Heart left ventricle (tissue), 16 donors: ENCODE measurements at regions not wholly inside any gene's neighbourhood (a gene's known extent, or its start where the extent isn't known, plus 50 kb on each side); places are given as distances from the start of the nearest gene placed in this dataset.

Source experiments
- ATAC-seq, 4 donors: fragments of 200-7000 bp; cut with Tn5 transposase; one replicate each; pipeline ENCODE4 v1.9.1; 2020 to 2022; ENCODE audit warnings: moderate library complexity in 4 of 4, mild to moderate bottlenecking in 3 of 4, moderate number of reproducible peaks in 1 of 4
- DNase-seq, 5 donors: peaks; one replicate each; pipeline ENCODE4 v3.0.0-alpha.2; 2020
- H3K27ac ChIP-seq, 12 donors: fragments of 200-600 bp; sonication (generic) in 4 of 12; one replicate each; pipeline versions ENCODE4 v1.5.0 to v1.8.0; 2016 to 2022; ENCODE audit warnings: mild to moderate bottlenecking in 2 of 12
- H3K27me3 ChIP-seq, 9 donors: fragments of 200-600 bp; sonication (generic) in 2 of 9; one replicate each; pipeline versions ENCODE4 v1.5.1 to v1.8.0; 2016 to 2022; ENCODE audit warnings: mild to moderate bottlenecking in 3 of 9
- H3K36me3 ChIP-seq, 9 donors: fragments of 200-600 bp; sonication (generic) in 2 of 9; one replicate each; pipeline versions ENCODE4 v1.5.0 to v1.8.0; 2018 to 2022; ENCODE audit warnings: mild to moderate bottlenecking in 2 of 9
- H3K4me1 ChIP-seq, 12 donors: fragments of 200-600 bp; sonication (generic) in 4 of 12; one replicate each; pipeline versions ENCODE4 v1.5.0 to v1.8.0; 2016 to 2022; ENCODE audit warnings: mild to moderate bottlenecking in 3 of 12
- H3K4me3 ChIP-seq, 12 donors: fragments of 200-600 bp; sonication (generic) in 4 of 12; one replicate each; pipeline versions ENCODE4 v1.5.0 to v1.8.0; 2017 to 2022; ENCODE audit warnings: mild to moderate bottlenecking in 9 of 12, moderate library complexity in 4 of 12
- H3K9me3 ChIP-seq, 12 donors: fragments of 200-600 bp; sonication (generic) in 4 of 12; one replicate each; pipeline versions ENCODE4 v1.5.0 to v1.8.0; 2016 to 2022; ENCODE audit warnings: mild to moderate bottlenecking in 1 of 12
- POLR2A ChIP-seq, 2 donors: fragments of 450-650 bp; IDR thresholded peaks; one replicate each; pipeline ENCODE4 v1.6.1; 2017; ENCODE audit warnings: antibody characterized with exemption in 2 of 2, mild to moderate bottlenecking in 2 of 2, moderate library complexity in 2 of 2
- WGBS, 4 donors: extraction: QIAGEN DNeasy Blood & Tissue Kit in 2 of 4; methylation state at CpG; one replicate each; pipeline versions ENCODE4 v1.1.5 to v1.1.7; 2013 to 2018; 5-methylcytosine and 5-hydroxymethylcytosine counted together
- intact Hi-C, 10 donors: fragments of 100-400 bp; cut with DNase I; formaldehyde crosslinking; loops; one replicate each; pipeline versions ENCODE4 v1.11.1 to v1.14.2; 2022
- TF ChIP-seq, protein P1 (sequence below), 12 donors: fragments of 200-600 bp; sonication (generic) in 4 of 12; IDR thresholded peaks; one replicate each; pipeline versions ENCODE4 v1.5.0 to v1.8.0; 2018 to 2022; ENCODE audit warnings: antibody characterized with exemption in 12 of 12, mild to moderate bottlenecking in 5 of 12
- donor health status: ischemic (EF 13 %, LVEDD 7.1; RV severe dilation, severe dysfunction).
- donor health status: healthy with polysubstance abuse.
- donor health status: DM: no; HTN: yes; CAD: no.
- donor health status: DM: no; HTN: no; CAD: no.
- donor health status: ischemic (EF 25% LVEDD 6.9; RV normal size, moderate dysfunction).
- donor health status: ischemic (EF 25% LVEDD 5.7; RV mildly dilated, moderate dysfunction).
- donor health status: healthy.
- donor health status: DM: yes; HTN: yes; CAD: no.
- donor health status: ischemic (EF 35%, LVEDD 5.7; RV mildly dilated, moderate dysfunction).
- donor health status: nonischemic (EF 11% LVEDD 7.7; RV severe dilation, severe dysfunction).
- donor health status: DM: yes; HTN: yes; CAD: no.
- donor health status: PGD.
- donor health status: ischemic (EF 29% LVEDD 5.4; RV normal size, mild dysfunction).
- donor health status: nonischemic (EF 23%, LVEDD 6.1; RV moderate dilation, normal function).

DNA sequence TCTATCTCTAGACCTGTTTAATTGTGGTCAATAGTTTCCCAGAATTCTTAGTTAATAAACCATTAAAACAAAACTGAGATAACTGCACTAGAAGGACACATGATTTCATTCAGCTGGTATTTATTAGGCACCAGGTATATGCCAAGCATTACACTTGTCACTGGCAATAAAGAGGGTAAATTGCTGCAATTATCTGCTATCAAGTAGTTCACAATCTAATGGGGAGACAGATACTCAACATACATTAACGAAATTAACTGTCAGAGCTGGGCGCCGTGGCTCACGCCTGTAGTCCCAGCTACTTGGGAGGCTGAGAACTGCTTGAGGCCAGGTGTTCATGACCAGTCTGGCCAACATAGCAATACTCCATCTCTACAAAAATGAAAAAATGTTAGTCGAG, 71.7 kb upstream of the WIPF1 start:
- peaks cover 0 to 52% (median 36%) of the 10 kb centered on the region in 12 donors for H3K4me1 ChIP-seq
- DNase-seq (no peak), ATAC-seq (no peak)
- no peaks in the 10 kb centered on the region for H3K27me3 ChIP-seq
- WGBS, 4 donors = 92 to 98% (median 95%) methylated on average over 5 of the region's 5 CpGs
- H3K27ac ChIP-seq = no peak overlapping the region
- peaks cover 0 to 11% (median 0%) of the 10 kb centered on the region in 9 donors for H3K36me3 ChIP-seq
- H3K4me3 ChIP-seq = no peak overlapping the region
- H3K9me3 ChIP-seq = peaks cover 0 to 14% (median 3%) of the 10 kb centered on the region in 12 donors
- intact Hi-C loops = no loop called here
- TF ChIP-seq, protein P1, sequence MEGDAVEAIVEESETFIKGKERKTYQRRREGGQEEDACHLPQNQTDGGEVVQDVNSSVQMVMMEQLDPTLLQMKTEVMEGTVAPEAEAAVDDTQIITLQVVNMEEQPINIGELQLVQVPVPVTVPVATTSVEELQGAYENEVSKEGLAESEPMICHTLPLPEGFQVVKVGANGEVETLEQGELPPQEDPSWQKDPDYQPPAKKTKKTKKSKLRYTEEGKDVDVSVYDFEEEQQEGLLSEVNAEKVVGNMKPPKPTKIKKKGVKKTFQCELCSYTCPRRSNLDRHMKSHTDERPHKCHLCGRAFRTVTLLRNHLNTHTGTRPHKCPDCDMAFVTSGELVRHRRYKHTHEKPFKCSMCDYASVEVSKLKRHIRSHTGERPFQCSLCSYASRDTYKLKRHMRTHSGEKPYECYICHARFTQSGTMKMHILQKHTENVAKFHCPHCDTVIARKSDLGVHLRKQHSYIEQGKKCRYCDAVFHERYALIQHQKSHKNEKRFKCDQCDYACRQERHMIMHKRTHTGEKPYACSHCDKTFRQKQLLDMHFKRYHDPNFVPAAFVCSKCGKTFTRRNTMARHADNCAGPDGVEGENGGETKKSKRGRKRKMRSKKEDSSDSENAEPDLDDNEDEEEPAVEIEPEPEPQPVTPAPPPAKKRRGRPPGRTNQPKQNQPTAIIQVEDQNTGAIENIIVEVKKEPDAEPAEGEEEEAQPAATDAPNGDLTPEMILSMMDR (IDR thresholded peaks at IDR 0.05) = no peak
- no peak for TF ChIP-seq POLR2A (IDR thresholded peaks at IDR 0.05)

DNA sequence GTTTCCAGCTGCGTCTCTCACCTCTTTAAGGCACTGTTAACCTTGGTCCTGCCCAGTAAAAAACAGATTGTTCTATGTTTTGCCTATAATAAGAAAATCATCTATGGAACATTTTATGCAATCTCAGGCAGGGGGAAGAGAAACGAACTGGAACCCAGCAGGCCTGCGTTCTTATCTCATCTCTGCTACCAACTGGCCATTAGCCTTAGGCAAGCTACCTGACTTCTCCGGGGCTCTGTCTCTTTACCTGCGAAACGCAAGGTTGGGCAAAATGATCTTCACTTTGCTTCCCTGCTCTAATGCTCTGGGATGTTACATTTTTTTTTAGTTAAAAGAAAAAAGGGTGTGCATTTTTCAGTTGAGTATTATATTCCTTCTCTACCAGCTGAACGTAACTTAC, 70.5 kb upstream of the WIPF1 start:
- H3K27ac ChIP-seq = peak overlapping the region in 2 of 12 donors; percentile 37 to 86
- ATAC-seq = no peak
- no peak for TF ChIP-seq POLR2A (IDR thresholded peaks at IDR 0.05)
- TF ChIP-seq, protein P1 (IDR thresholded peaks at IDR 0.05) = no peak
- DNase-seq = no peak
- H3K4me1 ChIP-seq = peaks cover 0 to 62% (median 45%) of the 10 kb centered on the region in 12 donors
- WGBS, 4 donors = 85 to 88% (median 88%) methylated on average over 7 of the region's 7 CpGs
- H3K27me3 ChIP-seq = no peaks in the 10 kb centered on the region
- H3K9me3 ChIP-seq = peaks cover 0 to 14% (median 3%) of the 10 kb centered on the region in 12 donors
- H3K36me3 ChIP-seq = peaks cover 0 to 8% (median 0%) of the 10 kb centered on the region in 9 donors
- no peak overlapping the region for H3K4me3 ChIP-seq
- intact Hi-C loops = no loop called here

DNA sequence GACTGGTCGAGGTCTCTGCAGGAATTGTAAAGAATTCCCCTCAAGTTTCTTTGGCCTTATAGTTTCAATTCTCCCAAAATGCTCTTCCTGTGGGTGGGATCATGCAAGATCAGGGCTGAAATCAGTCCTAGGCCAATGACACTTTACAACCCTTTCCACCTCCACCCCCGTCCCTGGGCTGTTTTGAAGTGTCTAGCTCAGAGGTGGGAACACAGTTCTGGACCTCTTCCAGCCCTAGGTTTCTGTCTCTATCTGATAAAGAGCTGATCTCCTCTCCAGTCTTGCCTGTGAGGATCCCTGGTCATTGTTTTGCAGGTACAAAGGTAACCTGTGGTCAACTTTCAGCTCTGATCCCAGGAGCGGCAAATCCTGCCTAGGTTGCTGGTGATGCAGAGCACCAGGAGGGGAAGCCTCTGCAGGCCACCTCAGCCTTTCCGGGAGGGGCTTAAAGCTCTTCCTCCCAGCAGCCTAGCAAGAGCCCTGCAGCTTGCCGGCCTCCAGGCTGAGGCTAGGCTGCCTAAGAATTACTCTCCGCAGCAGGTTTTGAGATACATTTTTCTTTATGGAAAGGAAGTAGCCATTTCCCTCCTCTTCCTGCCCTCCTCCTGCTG, 69.8 kb upstream of the WIPF1 start:
- Histone ChIP-seq H3K36me3 (peaks cover 0 to 1% (median 0%) of the 10 kb centered on the region in 9 donors), H3K27ac (peak overlapping the region in 9 of 12 donors; percentile 1 to 86 (median 22)), H3K9me3 (peaks cover 0 to 13% (median 3%) of the 10 kb centered on the region in 12 donors), H3K27me3 (no peaks in the 10 kb centered on the region), H3K4me3 (no peak overlapping the region), H3K4me1 (peaks cover 0 to 69% (median 52%) of the 10 kb centered on the region in 12 donors)
- ATAC-seq = peak in 3 of 4 donors; percentile 30 to 40 (median 32)
- no peak for TF ChIP-seq POLR2A (IDR thresholded peaks at IDR 0.05)
- TF ChIP-seq, protein P1 (IDR thresholded peaks at IDR 0.05) = no peak
- intact Hi-C loops = no loop called here
- 44 to 59% (median 51%) methylated on average over 6 of the region's 6 CpGs for WGBS, 4 donors
- peak in 2 of 5 donors; percentile 43 to 51 for DNase-seq

DNA sequence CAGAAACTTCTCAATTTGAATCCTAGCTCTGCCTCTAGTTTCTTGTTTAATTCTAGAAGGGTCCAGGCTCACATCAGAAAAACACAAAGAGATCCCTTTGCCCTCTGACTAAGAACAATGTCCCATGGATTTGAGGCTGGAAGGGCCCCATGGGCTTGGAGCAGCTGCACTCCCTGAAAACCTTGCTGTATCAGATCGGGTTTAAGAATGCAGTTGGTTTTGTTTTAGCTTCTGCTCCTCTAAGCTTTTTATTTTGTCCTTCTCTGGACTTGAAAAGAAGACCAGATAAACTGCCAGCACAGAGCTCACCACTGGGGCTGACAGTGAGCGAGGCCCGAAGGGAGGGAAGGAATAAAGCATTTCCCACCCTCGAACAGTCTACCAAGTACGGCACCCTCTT, 69.2 kb upstream of the WIPF1 start:
- peaks cover 0 to 73% (median 55%) of the 10 kb centered on the region in 12 donors for H3K4me1 ChIP-seq
- ATAC-seq (no peak), DNase-seq (no peak)
- no peaks in the 10 kb centered on the region for H3K27me3 ChIP-seq
- intact Hi-C loops = no loop called here
- 47 to 77% (median 60%) methylated on average over 5 of the region's 5 CpGs for WGBS, 4 donors
- no peaks in the 10 kb centered on the region for H3K36me3 ChIP-seq
- no peak overlapping the region for H3K4me3 ChIP-seq
- H3K27ac ChIP-seq = peak overlapping the region in 8 of 12 donors; percentile 1 to 86 (median 27)
- H3K9me3 ChIP-seq = peaks cover 0 to 8% (median 2%) of the 10 kb centered on the region in 12 donors
- TF ChIP-seq POLR2A (IDR thresholded peaks at IDR 0.05) = no peak
- TF ChIP-seq, protein P1 (IDR thresholded peaks at IDR 0.05) = no peak
